K562 (cell line): ENCODE measurements at regions not wholly inside any gene's neighbourhood (a gene's known extent, or its start where the extent isn't known, plus 50 kb on each side); places are given as distances from the start of the nearest gene placed in this dataset.

Experiments
- ARID1B ChIP-seq: fragments of 450-650 bp; IDR thresholded peaks from 2 replicates; pipeline ENCODE4 v1.6.1; 2016; ENCODE audit warnings: antibody characterized with exemption, mild to moderate bottlenecking, inconsistent platforms
- EHMT2 ChIP-seq: fragments of 450-650 bp; IDR thresholded peaks from 2 replicates; pipeline ENCODE4 v1.6.1; 2018; ENCODE audit warnings: antibody characterized with exemption
- ELF1 ChIP-seq: fragments of 200-800 bp; sonication (Bioruptor generic); IDR thresholded peaks from 2 replicates; pipeline ENCODE4 v1.6.1; 2016; ENCODE audit warnings: missing genetic modification characterization, missing compliant biosample characterization
- GTF2A2 ChIP-seq: IDR thresholded peaks from 2 replicates; pipeline ENCODE4 v1.6.1; 2016; ENCODE audit warnings: mild to moderate bottlenecking, missing genetic modification characterization, missing compliant biosample characterization
- HLTF ChIP-seq: fragments of 450-650 bp; IDR thresholded peaks from 2 replicates; pipeline ENCODE4 v1.6.1; 2016
- JUN ChIP-seq, 2 experiments: sonication (generic) in 1 of 2; formaldehyde crosslinking in 1 of 2; IDR thresholded peaks; 2 replicates each; pipeline versions ENCODE4 v1.6.1 to v1.8.0; 2012 to 2022; ENCODE audit warnings: borderline replicate concordance in 2 of 2, mild to moderate bottlenecking in 2 of 2, improper control_type of control experiment in 1 of 2, low read depth in 1 of 2, low read length in 1 of 2, missing genetic modification reagents in 1 of 2
- MIER1 ChIP-seq: fragments of 450-650 bp; IDR thresholded peaks from 2 replicates; pipeline ENCODE4 v1.6.1; 2016; ENCODE audit warnings: antibody characterized with exemption, mild to moderate bottlenecking, low read depth
- NFE2 ChIP-seq: IDR thresholded peaks from 2 replicates; pipeline ENCODE4 v1.6.1; 2014; ENCODE audit warnings: antibody characterized with exemption, low read depth
- NR2C1 ChIP-seq, 2 experiments: fragments of 450-650 bp; IDR thresholded peaks; 2 replicates each; pipeline ENCODE4 v1.6.1; 2017; ENCODE audit warnings: mild to moderate bottlenecking in 2 of 2, antibody characterized with exemption in 1 of 2, inconsistent platforms in 1 of 2, missing compliant biosample characterization in 1 of 2, missing genetic modification characterization in 1 of 2
- POLR2AphosphoS2 ChIP-seq: IDR thresholded peaks from 2 replicates; pipeline ENCODE4 v1.6.1; 2012; ENCODE audit warnings: low read length, improper control_type of control experiment
- RCOR1 ChIP-seq, 2 experiments: IDR thresholded peaks; 2 replicates each; pipeline ENCODE4 v1.6.1; 2012; ENCODE audit warnings: low read depth in 2 of 2, low read length in 2 of 2, borderline replicate concordance in 1 of 2, improper control_type of control experiment in 1 of 2
- SMARCA5 ChIP-seq: fragments of 450-650 bp; IDR thresholded peaks from 2 replicates; pipeline ENCODE4 v1.6.1; 2016
- TEAD2 ChIP-seq: fragments of 450-650 bp; IDR thresholded peaks from 2 replicates; pipeline ENCODE4 v1.6.1; 2016; ENCODE audit warnings: missing genetic modification characterization, control low read depth, missing compliant biosample characterization
- XRCC3 ChIP-seq: fragments of 450-650 bp; IDR thresholded peaks from 2 replicates; pipeline ENCODE4 v1.6.1; 2017; ENCODE audit warnings: mild to moderate bottlenecking, moderate library complexity
- ZEB2 ChIP-seq: fragments of 450-650 bp; IDR thresholded peaks from 2 replicates; pipeline ENCODE4 v1.6.1; 2016
- ZKSCAN8 ChIP-seq: fragments of 200-800 bp; sonication (Bioruptor generic); IDR thresholded peaks from 2 replicates; pipeline ENCODE4 v1.6.1; 2016; ENCODE audit warnings: missing genetic modification characterization, missing compliant biosample characterization
- ZNF232 ChIP-seq: sonication (generic); formaldehyde crosslinking; IDR thresholded peaks from 2 replicates; pipeline ENCODE4 v1.8.0; 2022; ENCODE audit warnings: mild to moderate bottlenecking, missing genetic modification reagents
- ZNF239 ChIP-seq: fragments of 250-450 bp; sonication (Bioruptor Pico); IDR thresholded peaks from 2 replicates; pipeline ENCODE4 v1.4.0; 2020; ENCODE audit warnings: mild to moderate bottlenecking
- ZNF445 ChIP-seq: fragments of 250-450 bp; sonication (Bioruptor Pico); IDR thresholded peaks from 2 replicates; pipeline ENCODE4 v1.4.0; 2020; ENCODE audit warnings: low read depth, mild to moderate bottlenecking, moderate library complexity
- TF ChIP-seq, protein P1 (sequence below): fragments of 450-650 bp; IDR thresholded peaks from 2 replicates; pipeline ENCODE4 v1.6.1; 2016
- TF ChIP-seq, protein P2 (sequence below): fragments of 250-450 bp; sonication (Bioruptor Pico); IDR thresholded peaks from 2 replicates; pipeline ENCODE4 v1.5.0; 2021; ENCODE audit warnings: mild to moderate bottlenecking, moderate library complexity

GRCh38 chr7:131255242-131255641, 72.4 kb upstream of the MKLN1 start (continued):
- TF ChIP-seq, protein P1, sequence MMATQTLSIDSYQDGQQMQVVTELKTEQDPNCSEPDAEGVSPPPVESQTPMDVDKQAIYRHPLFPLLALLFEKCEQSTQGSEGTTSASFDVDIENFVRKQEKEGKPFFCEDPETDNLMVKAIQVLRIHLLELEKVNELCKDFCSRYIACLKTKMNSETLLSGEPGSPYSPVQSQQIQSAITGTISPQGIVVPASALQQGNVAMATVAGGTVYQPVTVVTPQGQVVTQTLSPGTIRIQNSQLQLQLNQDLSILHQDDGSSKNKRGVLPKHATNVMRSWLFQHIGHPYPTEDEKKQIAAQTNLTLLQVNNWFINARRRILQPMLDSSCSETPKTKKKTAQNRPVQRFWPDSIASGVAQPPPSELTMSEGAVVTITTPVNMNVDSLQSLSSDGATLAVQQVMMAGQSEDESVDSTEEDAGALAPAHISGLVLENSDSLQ: no peak
- no peak for TF ChIP-seq ELF1 (tag)
- TF ChIP-seq HLTF: 0 out of 2 replicates have a peak, but pooled peaks have one; percentile 73
- no peak for TF ChIP-seq JUN (IDR thresholded peaks at IDR 0.05; ENCODE audit: borderline replicate concordance, low read depth, low read length)
- no peak for TF ChIP-seq JUN (CRISPR knock-in tag; IDR thresholded peaks at IDR 0.05; ENCODE audit: borderline replicate concordance)
- TF ChIP-seq ZNF239: no peak
- no peak for TF ChIP-seq ZKSCAN8 (CRISPR knock-in tag)
- TF ChIP-seq GTF2A2 (tag): no peak
- TF ChIP-seq ZNF445 (CRISPR knock-in tag): no peak
- TF ChIP-seq ARID1B: no peak
- 0 out of 2 replicates have a peak, but pooled peaks have one; percentile 51 for TF ChIP-seq MIER1
- TF ChIP-seq, protein P2, sequence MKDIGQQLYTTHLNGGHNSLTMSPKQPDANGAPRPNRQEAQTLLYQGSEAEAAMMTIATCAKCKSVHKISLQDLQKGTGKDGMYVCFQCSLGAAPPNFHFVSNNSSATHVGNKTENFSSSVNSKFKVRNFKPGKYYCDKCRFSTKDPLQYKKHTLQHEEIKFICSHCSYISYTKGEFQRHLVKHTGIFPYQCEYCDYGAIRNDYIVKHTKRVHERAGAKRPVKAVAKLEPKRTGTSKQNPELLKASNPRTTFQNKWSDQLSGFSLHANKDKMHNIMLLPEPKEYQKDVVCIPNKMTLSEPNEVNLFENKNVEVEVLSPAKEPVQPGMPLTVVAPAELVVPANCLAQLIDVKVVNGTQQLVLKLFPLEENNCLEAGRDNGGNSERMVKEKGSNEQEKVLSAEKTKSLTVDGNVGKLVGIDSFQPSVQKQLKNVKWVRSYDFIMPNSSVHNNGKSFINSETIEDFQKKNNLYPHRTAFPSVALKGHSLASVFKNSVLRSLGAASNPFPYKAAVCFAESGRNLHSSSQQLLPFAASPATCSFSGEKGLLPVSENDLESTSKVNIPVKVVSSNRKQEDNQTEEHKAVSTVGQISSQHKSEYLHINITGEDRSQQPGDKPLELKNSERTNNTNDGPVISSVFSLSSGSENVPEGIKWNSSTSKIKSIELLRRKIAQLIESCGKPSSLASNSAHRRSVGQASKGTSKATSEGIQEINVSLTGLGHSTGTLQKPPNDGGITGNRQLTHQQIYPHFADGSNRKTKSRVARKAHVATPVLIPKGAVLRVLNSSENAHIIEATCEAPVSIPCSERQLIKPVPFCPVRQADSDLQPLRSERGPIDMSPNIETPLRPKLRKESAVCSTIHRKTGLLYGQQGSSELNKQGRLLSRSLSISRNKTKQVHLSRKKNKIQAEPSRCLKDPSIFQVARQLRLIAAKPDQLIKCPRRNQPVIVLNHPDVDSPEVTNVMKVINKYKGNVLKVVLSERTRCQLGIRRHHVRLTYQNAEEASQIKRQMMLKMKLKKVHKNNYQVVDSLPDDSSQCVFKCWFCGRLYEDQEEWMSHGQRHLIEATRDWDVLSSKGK (CRISPR knock-in tag): no peak
- peak; percentile 82 for TF ChIP-seq EHMT2
- no peak for TF ChIP-seq ZNF232
- TF ChIP-seq NR2C1 (IDR thresholded peaks at IDR 0.05): 0 out of 2 replicates have a peak, but pooled peaks have one; percentile 20
- no peak for TF ChIP-seq NR2C1 (tag; IDR thresholded peaks at IDR 0.05)
- no peak for TF ChIP-seq RCOR1 (IDR thresholded peaks at IDR 0.05; ENCODE audit: borderline replicate concordance in 1 of 2, low read depth in 2 of 2, low read length in 2 of 2)
- no peak for TF ChIP-seq NFE2
- peak; percentile 77; the same call in 1 of the 2 replicates for TF ChIP-seq ZEB2
- no peak for TF ChIP-seq POLR2AphosphoS2
- TF ChIP-seq SMARCA5: 0 out of 2 replicates have a peak, but pooled peaks have one; percentile 29
- no peak for TF ChIP-seq TEAD2
- peak; percentile 82 for TF ChIP-seq XRCC3
